ENCODE measurements at regions not wholly inside any gene's neighbourhood (a gene's known extent, or its start where the extent isn't known, plus 50 kb on each side); places are given as distances from the start of the nearest gene placed in this dataset.

DNA sequence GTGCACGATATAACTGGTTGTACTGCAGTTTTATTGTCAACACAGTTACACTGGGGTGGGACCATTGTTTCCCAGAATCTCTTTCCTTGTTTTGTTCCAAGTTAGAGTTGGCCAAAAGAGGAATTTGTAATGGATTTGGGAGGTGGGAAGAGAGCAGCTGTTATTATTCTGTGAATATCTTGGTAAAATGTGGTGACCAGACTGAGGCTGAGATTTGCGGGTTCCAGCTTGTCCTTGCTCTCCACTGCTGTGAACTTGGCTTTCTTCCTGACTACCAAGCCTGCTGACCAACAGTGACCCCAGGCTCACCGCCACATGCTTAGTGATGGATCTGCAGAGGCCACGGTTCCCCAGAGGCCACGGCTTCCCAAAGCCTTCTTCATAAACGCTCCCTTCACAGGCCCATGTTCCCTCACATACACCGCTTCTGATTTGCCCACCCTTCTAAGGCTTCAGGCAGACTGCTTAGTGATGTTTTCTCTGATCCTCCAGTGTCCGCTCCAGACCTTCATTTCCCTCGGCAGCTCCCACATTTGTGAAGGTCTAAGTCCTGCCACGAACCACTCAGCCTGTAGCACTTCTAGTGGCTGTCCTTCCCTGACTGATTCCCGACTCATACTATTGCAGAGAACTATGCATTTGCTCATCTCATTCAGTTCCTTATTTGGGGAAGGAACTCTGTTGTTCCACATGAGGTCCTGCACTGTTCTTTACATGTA is 525.5 kb upstream of the RGMA start:
- TF ChIP-seq RAD21 (IDR thresholded peaks at IDR 0.05; ENCODE audit: low read length), result no peak
- no peak for TF ChIP-seq CTCF (IDR thresholded peaks at IDR 0.05)
- TF ChIP-seq JUND (IDR thresholded peaks at IDR 0.05), result no peak
- TF ChIP-seq, protein P1, sequence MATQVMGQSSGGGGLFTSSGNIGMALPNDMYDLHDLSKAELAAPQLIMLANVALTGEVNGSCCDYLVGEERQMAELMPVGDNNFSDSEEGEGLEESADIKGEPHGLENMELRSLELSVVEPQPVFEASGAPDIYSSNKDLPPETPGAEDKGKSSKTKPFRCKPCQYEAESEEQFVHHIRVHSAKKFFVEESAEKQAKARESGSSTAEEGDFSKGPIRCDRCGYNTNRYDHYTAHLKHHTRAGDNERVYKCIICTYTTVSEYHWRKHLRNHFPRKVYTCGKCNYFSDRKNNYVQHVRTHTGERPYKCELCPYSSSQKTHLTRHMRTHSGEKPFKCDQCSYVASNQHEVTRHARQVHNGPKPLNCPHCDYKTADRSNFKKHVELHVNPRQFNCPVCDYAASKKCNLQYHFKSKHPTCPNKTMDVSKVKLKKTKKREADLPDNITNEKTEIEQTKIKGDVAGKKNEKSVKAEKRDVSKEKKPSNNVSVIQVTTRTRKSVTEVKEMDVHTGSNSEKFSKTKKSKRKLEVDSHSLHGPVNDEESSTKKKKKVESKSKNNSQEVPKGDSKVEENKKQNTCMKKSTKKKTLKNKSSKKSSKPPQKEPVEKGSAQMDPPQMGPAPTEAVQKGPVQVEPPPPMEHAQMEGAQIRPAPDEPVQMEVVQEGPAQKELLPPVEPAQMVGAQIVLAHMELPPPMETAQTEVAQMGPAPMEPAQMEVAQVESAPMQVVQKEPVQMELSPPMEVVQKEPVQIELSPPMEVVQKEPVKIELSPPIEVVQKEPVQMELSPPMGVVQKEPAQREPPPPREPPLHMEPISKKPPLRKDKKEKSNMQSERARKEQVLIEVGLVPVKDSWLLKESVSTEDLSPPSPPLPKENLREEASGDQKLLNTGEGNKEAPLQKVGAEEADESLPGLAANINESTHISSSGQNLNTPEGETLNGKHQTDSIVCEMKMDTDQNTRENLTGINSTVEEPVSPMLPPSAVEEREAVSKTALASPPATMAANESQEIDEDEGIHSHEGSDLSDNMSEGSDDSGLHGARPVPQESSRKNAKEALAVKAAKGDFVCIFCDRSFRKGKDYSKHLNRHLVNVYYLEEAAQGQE (IDR thresholded peaks at IDR 0.05; ENCODE audit: low read depth, low read length), result no peak
- TF ChIP-seq MXI1 (IDR thresholded peaks at IDR 0.05; ENCODE audit: low read depth, low read length), result no peak
- TF ChIP-seq POLR2AphosphoS5 (IDR thresholded peaks at IDR 0.05; ENCODE audit: low read depth, low read length), result no peak
- no peak for TF ChIP-seq NFIC (IDR thresholded peaks at IDR 0.05; ENCODE audit: borderline replicate concordance)
- no peak for TF ChIP-seq TAF1 (IDR thresholded peaks at IDR 0.05; ENCODE audit: borderline replicate concordance, low read depth, low read length)

Measured in SK-N-SH (cell line).